ENCODE measurements at regions not wholly inside any gene's neighbourhood (a gene's known extent, or its start where the extent isn't known, plus 50 kb on each side); places are given as distances from the start of the nearest gene placed in this dataset.

DNA sequence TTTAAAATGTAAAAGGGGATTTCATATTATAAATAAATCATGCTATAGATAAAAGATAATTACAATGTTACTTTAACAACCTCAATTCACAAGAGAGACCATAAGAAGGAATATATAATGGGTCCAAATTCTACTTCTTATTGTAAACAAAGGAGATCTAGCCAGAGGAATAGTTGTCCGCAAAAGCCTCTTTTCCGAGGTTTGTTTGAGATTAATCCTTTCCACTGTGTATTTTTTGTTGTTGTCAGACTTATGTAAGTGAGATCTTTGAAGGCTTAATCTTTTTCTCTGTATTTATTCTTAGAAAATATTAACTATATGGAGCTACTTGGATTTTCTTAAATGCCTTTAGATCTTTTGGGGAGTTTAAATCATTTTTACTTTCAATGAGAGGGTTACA is 1299.3 kb upstream of the WWC1 start:
- TF ChIP-seq EZH2 (IDR thresholded peaks at IDR 0.05) (no peak), POLR2AphosphoS5 (IDR thresholded peaks at IDR 0.05; ENCODE audit: borderline replicate concordance, low read depth, low read length) (no peak), FOXP2 (optimal IDR thresholded peaks at IDR 0.05; ENCODE audit: control extremely low read depth, extremely low read length, insufficient read depth) (no peak)
